ENCODE measurements at regions not wholly inside any gene's neighbourhood (a gene's known extent, or its start where the extent isn't known, plus 50 kb on each side); places are given as distances from the start of the nearest gene placed in this dataset.

DNA sequence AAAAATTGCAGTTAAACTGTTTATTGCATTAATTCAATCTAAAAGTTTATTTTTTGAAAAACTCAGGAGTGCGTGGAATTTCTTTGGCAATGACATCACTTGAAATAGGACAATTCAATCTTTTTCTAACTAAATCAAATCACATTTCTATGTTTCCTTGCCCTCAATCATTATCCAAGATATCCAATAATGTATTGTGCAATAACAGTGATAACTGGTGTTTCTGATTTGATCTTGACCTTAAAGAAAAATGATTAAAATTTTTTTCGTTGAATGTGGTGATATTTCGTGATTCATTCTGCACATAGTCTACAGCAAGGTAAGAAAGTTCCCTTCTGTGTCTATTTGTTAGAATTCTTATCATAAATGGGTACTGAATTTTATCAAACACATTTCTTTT, 163.2 kb downstream of the SPCS3 start:
- TF ChIP-seq EZH2phosphoT487 (IDR thresholded peaks at IDR 0.05; ENCODE audit: insufficient read depth, low read depth), result no peak
- no peak for TF ChIP-seq EZH2 (IDR thresholded peaks at IDR 0.05; ENCODE audit: insufficient read depth, poor library complexity, severe bottlenecking)
